ENCODE measurements at regions not wholly inside any gene's neighbourhood (a gene's known extent, or its start where the extent isn't known, plus 50 kb on each side); places are given as distances from the start of the nearest gene placed in this dataset.
"Not testable (repeated sequence)": the region's sequence is repeated elsewhere in the genome, so short reads cannot be mapped to it uniquely, and the experiment has no call there.

DNA sequence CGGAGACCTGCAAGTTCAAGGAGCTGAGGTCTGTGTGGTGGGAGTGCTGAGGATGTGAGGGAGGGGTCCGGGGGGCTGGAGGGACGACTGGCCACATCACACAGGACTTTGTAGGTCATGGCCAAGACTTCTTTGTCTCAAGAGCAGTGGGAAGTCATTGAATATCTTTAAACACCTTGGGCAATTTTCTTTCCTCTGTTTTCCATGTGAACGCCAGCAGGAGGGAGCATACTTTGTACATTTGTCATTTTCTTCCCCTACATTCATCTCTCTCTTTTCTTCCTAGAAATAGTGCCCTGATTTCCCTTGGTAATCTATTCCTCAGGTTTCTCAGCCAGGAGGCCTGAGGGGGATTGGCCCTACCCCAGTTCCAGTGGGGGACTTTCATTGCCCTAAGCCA is 153.7 kb upstream of the MSX2 start:
- DNase-seq: no peak

DNA sequence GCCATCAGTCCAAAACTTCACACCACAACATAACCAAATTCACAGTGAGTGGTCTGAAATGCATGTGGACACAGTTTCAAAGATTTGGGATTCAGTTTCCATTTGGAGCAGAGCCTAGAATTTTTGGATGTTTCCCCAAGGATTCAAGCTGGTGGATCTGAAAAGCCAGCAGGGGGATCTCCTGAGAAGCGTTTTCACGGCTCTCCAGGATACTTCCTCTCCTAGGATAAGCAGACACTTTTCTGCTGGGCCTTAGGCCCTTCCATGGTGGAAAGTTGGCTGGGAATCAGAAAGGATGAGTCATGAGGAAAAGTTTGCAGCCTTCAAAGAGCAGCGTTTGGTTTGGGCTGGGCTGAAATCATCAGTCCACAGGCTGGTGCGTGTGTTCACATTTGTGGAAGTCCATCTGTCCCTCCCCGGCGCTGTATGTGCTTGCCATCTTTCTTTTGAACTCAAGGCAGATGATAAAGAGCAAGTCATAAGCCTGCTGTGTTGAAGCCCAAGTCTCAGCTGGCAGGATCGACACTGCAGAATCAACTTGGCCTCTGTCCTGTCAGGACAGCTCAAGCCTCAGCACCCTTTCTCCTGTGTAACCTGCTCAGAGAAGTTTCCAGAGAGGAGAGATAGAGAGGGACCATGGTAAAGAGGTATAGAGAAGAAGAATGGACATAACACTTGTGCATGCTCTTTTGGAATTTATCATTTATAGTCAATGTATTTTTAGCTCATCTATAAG is 152.6 kb upstream of the MSX2 start:
- no peak for DNase-seq

DNA sequence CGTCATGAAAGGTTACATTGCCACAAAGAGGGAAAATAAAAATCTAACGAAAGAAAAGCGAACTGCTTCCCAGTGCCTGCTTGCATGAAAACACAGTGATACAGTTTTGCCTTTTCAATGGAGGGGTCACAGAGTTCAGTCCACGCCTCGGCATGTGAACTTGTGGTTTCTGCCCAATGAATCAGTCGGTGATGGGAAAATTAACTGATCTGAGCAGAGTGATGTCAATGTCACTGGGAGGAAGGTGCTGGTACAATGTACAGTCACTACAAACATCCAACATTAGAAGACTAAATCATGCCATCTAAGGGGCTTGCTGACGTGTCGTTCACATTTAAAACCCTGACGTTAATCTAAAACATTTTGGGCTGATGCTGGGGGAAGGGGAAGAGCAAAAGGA is 151.8 kb upstream of the MSX2 start:
- DNase-seq: no peak

DNA sequence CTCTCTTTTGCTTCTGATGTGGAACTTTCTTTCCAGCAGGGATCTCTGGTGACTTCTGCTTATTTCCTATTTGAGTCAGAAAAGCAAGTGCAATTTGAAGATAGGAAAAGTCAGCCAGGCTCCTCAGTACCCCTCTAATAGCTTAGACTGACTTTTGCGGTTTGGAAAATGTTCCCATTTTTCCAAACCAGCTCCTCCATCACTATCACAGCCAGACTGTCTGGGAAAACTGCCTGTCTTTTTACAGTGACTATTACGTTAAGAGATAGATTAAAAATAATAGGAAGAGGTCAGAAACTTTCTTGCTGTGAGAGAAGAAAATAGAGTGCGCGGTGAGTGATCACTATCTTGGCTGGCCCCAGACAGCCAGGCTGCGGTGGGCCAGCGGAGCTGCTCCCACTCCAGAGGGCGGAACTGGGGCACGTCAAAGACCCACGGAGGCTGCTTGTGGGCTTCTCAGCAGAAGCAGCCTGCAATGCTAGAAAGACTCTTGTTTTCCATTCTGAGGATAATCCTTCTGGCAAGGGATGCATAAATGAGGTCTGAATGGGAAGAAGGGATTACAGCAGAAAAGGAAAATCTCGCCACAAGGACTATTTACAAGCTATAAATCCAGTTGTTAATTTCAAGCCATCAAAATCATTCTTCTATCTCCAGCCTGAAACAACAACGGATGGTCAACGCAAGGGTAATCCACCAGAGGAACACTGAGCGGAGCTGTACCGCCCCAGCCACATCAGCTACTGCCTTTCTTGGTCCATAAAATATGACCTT is 151.0 kb upstream of the MSX2 start:
- no peak for DNase-seq

DNA sequence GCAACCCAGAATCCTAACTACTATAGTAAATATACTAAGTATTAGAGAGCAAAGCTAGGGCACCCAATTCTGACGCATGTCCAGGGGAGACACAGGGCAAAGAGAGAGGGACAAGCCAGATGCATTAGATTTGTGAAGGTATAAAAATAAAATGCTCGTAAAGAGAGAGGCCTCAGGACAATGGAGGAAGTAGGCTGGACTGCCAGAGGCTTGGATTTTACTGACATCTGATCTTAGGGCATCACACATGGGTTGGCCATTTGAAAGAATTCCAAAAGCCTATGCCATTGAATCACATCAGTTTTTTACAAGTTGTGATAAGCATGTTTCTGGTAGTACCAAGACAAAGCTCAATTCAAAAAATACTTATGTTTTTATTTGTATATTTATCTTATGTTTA is 149.3 kb upstream of the MSX2 start:
- DNase-seq: no peak

DNA sequence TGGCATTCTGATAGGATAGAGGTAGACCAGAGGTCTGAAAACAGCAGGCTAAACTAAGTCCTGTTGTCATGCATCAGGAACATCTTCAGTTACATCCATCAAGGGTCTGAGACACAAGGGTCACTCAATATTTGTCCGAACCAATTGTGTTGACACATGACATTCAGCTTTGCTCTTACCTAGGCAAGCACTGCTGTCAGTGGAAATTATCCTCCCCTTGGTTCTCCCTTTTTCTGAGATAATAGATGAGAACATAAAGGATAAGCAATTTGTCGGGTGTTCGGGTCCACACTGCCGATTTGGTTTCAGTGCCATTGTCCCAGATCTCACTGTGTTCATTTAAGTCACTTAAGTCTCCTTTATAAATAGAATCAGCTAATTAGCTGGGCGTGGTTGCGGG is 148.3 kb upstream of the MSX2 start:
- DNase-seq: no peak

DNA sequence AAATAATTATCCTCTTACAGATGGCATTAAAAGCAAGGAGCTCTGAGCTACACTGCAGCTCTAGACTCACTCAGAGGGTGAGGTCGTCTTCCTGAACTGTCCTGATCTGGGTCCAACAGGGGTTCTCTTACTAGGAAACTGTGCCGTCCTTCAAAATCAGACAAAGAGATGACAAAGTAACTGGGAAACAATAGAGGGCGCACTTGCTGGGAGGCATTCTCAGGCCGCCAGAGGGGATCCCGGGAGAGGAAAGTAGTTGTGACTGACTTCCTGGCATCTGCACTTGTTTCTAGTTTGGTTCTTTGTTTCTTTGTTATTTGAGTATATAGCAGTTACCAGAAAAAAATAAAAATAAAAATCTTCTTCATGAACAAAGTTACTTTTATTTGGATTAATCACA is 142.9 kb upstream of the MSX2 start:
- DNase-seq: no peak

DNA sequence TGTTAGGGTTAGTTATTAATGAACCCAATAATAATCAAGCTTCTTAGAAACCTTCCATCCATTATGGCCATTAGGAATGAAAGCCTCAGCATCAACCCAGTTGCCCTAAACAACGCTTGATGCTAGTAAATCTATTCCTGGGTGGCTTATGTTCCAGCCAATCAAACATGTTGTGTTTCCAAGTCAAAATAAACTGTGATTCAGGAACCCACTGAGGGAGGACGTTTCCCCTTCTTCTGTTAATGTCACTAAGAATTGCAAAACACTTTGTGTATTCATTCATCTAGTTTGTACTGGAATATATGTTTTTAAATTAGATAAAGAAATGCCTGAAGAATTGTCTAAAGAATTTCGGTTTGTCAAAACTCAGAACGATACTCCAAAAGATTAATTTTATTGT is 142.5 kb upstream of the MSX2 start:
- no peak for DNase-seq

DNA sequence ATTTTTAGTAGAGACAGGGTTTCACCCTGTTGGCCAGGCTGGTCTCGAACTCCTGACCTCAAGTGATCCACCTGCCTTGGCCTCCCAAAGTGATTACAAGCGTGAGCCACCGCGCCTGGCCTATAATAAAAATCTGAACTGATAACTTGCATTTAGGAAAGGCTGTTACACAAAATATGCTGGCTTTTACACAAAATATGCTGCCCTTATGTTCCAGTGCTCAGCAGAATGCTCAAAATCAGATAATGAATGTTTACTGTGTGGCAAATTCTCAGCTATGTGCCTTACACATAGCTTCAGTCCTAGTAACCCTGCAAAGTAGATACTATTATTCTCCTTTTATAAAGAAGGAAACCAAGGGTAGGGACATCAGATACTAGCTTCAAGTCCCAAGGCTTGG is 141.3 kb upstream of the MSX2 start:
- no peak for DNase-seq

DNA sequence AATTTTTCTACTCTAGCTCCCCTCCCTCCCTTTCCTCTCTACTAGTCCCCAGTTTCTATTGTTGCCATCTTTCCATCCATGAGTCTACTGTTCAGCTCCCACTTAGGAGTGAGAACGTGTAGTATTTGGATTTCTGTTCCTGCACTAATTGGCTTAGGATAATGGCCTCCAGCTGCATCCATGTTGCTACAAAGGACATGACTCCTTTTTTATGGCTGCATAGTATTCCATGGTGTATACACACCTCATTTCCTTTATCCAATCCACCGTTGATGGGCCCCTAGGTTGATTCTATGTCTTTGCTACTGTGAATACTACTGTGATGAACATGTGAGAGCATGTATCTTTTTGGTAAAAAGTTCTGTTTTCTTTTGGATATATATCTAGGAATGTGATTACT is 138.9 kb upstream of the MSX2 start:
- DNase-seq: no peak

DNA sequence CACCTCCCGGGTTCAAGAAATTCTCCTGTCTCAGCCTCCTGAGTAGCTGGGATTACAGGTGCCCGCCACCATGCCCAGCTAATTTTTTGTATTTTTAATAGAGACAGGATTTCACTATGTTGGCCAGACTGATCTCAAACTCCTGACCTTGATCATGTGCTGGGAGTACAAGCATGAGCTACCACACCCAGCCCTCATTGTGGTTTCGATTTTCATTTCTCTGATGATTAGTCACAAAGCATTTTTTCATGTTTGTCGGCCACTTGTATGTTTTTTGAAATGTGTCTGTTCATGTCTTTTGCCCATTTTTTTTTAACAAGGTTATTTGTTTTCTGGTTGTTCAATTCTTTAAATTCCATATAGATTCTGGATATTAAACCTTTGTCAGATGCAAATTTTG is 138.2 kb upstream of the MSX2 start:
- DNase-seq: not testable (repeated sequence)

DNA sequence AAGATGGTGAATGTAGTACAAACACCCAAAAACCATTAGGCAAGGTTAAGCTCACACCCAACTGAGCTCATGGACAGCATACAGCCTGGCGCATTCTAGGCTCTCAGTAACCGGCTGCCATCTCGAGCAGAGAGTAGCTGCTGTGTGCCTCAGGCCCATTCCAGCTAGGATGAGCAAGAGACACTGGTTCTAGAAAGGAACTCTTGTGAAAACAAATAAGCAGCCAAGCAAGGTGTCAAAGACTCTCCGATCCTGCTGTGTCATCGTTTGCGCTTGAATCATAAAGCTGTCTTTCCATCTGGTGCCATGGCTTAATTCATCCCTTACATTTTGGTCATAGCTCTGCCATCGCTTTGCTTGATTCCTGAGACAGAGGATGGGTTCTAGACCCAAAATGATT is 135.4 kb upstream of the MSX2 start:
- no peak for DNase-seq

DNA sequence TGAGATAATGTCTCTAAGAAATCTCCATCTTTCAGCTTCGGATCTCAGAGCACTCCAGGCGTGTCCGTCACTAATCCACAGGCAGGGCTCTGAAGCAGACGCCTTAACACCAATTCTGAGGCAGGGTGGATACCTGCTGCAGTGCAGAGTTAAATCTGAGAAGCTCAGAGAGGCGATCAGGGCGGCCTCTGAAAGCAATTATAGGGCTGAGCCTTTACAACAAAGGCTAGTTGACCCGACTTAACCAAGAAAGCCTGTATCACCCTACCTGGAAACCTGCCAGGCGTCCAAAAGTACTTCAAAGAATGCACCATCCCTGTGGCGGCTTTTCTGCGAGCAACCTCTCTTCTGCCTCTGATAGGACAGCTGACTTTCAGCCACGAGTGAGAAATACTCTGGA is 134.8 kb upstream of the MSX2 start:
- no peak for DNase-seq

DNA sequence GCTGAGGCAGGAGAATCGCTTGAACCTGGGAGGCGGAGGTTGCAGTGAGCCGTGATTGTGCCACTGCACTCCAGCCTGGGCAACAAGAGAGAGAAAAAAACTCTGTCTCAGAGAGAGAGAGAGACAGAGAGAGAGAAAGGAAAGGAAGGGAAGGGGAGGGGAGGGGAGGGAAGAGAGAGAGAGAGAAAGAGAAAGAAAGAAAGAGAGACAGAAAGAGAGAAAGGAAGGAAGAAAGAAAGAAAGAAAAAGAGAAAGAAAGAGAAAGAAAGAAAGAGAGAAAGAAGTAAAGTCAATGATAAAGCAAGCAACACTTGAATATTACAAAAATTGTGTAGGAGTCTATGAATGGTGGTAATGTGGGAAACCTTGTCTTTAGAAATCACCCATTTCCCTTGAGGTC is 133.6 kb upstream of the MSX2 start:
- DNase-seq: no peak

DNA sequence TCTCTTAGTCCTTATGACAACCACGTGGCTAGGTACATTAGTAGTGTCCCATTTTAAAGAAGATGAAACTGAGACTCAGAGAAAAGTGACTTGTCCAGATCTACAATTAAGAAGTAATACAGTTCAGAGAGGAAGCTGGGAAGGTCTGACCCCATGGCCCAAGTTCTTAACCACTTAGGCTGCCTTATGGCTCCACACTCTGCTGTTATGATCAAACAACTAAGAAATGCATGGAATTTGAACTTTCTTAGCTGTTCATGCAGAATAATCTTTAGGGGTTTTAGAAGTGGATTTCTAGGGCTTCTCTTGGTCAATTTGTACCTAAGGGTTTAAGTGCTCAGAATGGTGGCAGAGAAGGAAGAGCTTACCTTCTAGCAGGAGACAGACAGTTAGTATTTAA is 128.0 kb upstream of the MSX2 start:
- no peak for DNase-seq

DNA sequence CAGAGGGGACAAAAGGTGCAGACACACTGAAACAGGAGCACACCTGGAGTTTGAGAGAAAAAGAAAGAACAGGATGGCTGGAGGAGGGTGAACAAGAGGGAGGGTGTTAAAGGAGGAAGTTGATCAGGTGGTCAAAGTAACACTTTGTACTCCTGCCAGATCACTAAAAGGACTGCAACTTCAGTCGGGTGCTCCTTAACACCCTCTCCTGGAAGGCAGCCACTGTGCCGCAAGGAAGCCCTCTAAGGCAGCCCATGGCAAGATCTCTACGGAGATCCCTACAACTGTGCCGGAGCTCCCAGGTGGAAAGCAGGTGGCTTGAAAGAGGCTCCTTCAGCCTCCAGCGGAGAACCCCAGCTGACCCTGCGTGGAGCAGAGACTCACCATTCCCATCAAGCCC is 124.4 kb upstream of the MSX2 start:
- DNase-seq: no peak

DNA sequence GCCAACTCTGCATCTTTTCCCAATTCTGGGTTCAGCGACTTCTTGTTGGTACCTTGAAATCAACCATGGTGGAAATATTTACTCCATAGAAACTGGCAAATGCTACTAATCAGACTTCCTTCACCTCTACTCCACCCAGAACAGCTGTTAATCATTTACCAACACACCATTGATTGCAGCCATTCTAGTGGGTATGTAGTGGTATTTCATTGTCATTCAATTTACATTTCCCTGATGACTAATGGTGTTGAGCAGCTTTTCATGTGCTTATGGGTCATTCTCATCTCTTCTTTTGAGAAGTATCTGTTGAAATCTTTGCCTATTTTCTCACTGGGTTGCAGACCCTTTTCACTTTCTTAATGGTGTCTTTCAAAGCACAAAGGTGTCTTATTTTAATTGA is 122.4 kb upstream of the MSX2 start:
- DNase-seq: no peak

DNA sequence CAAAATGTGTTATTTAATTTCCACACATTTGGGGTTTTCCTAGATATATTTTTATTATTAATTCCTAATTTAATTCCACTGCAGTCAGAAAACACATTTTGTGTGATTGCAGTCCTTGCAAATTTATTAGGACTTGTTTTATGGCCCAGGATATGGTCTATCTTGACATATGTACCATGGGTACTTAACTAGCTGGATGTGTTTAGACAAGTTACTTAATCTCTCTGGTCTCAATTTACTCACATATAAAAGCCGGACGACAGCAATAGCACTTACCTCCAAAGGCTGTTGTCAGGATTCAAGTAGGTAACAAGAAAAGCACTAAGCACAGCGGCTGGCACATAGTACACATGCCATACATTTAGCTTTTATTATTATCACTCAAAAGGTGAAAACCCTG is 118.2 kb upstream of the MSX2 start:
- no peak for DNase-seq

DNA sequence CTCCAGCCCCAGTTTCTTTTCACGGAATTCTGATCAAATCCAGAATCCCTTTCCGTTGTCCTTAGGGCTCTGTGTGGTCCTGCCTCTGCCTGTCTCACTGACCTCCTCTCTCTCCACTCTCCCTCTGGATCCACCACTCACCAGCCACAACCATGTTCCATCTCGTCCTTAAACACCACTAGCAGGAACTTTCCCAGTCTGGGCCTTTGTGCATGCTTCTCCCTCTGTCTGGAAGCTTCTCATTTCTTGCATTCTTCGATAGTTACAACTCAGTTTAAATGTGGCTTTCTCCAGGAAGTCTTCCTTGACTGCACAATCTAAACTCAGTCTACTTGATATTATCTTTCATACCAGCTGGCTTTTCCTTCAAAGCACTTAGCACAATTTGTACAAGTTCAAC is 117.7 kb upstream of the MSX2 start:
- DNase-seq: no peak

DNA sequence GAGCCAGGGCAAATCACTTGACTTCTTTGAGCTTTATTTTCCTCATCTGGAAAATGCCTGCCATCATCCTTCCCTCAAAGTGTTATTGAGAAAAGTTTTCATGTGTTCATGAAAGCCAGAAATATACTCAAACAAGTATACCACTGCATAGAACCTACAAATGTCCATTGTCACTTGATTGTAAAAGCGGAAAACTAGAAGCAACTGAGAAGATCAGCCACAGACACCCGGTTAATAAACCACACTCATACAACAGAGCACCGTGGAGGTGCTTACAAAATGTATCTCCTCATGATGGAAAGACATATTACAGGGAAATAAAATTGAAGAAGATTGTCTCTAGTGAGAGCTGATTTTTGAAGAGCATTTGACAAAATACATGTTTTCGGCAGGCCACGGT is 117.2 kb upstream of the MSX2 start:
- no peak for DNase-seq

DNA sequence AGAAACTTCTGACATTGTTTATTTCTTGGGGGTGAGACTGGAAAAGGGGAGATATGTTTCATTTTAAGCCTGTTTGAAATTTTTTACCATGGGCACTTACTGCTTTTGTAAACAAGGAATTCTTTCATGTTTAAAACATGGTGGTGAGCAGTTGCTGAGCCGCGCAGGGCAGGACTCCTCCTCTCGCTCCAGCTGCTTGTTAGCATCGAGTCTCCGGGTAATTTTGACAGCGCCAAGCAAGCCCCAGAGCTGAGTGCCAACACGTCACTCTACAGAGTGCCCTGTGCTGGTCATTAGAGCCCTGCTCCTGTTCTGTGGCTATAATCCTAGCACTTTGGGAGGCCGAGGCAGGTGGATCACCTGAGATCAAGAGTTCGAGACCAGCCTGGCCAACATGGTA is 116.5 kb upstream of the MSX2 start:
- no peak for DNase-seq

DNA sequence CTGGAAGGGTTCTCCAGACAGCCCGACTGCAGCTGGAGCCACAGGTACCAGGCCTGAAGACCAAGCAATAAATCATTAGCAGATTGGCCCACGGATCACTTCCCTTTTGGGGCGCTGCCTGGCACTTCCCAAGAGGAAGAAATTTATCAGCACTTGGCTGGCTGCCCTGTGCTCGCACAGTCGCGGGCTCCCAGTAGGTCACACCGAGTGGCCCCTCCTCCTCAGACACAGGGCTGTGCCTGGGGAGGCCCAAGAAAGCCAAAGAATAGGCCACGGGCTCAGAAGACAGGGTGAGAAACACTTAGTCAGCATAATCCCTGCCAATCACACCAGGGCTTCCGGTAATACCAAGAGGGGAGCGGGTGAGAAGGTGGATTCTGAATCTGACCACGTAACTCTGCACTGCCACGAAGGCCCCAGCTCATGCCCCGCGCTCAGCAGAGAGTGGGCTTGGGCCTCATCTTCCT is 115.7 kb upstream of the MSX2 start:
- DNase-seq: no peak

DNA sequence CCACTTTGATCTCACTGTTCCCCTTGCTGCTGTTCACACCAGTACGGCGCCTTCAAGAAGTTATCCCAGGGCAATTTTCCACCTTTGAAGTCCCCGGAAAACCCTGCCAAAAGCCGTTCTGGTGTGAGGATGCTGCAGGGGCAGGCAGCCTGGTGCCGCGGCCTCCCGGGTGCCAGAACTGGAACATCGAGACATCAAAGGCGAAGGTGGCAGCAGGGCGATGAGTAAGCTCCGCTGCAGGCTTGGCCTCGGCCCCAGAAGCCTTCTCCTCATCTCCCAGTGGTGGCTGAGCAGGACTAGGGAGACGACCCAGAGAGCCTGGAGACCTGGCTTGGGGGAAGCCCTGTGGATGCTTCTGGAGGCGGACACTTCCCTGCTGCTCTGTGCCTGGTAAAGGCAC is 115.3 kb upstream of the MSX2 start:
- DNase-seq: no peak

DNA sequence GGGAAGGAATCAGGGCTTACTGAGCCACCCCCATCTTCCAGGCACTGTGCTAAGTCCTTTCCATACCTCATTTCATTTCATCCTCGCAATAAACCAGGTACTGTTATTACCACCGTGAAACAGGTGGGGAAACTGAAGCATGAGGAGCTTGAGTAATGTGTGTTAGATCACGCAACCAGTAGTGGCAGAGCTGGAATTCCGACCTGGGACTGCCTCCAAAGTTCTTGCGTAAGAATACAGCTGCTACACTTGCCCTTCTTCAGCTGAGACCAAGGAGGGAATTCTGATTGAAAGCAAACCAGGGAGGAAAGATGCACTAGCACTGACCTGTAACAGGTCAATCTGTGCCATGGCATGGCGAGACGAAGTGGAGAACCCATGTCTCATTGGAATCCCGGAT is 113.4 kb upstream of the MSX2 start:
- no peak for DNase-seq

DNA sequence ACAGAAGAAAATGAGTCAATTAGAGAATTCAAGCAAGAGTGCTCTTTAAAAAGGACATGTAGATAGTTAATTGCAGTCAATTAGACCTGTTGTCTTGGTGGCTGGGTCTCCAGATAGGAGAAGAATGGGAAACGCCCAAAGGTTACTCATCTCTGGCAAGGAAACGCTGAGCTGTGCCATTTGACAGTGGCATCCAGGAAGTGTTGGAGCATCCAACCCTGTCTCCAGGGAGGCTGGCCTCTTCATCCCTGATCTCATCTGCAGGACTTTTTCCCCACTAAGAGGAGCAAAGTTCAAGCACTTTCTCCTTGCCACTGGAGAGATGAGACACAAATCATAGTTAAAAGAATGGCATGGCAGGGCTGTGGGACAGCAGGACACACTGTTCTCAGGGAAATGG is 111.7 kb upstream of the MSX2 start:
- no peak for DNase-seq

Data from DMS79 treated with DMSO at 0.1 percent for 48 hours (cell line).